Left renal cortex interstitium (tissue), 4 donors: ENCODE measurements at regions not wholly inside any gene's neighbourhood (a gene's known extent, or its start where the extent isn't known, plus 50 kb on each side); places are given as distances from the start of the nearest gene placed in this dataset.
"Not testable (repeated sequence)": the region's sequence is repeated elsewhere in the genome, so short reads cannot be mapped to it uniquely, and the experiment has no call there.

Experiments used
- DNase-seq, 4 donors: peaks; one replicate each; pipeline ENCODE4 v3.0.0-alpha.2; 2013; ENCODE audit warnings: low read depth in 4 of 4, low spot score in 2 of 4, missing footprints in 1 of 4

DNA sequence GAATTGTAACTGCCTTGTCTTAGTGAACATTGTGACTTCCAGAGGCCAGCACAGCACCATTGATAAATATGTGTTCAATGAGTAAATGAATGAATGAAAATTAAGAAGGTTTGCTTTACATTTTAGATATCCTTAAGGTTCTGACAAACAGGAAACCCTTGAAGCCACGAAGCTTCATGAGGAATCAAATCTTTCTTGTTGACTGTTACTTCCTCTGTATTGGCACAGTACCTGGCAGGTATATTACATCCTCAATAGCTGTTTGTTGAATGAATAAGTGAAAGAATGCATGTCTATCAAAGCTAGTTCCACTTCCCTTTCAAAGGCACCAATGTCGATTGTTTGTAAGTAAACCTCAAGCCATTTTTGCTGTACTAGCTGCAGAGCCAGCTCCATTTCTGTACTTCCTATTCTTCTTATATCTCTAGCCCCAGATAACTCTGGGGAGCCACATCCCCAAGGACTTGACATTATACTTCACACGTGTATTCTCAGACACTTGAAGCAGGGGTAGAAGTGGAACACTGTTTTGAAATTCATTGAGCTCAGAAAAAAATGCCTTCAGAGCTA lies 140.3 kb upstream of the RAG2 start:
- DNase-seq: no peak

DNA sequence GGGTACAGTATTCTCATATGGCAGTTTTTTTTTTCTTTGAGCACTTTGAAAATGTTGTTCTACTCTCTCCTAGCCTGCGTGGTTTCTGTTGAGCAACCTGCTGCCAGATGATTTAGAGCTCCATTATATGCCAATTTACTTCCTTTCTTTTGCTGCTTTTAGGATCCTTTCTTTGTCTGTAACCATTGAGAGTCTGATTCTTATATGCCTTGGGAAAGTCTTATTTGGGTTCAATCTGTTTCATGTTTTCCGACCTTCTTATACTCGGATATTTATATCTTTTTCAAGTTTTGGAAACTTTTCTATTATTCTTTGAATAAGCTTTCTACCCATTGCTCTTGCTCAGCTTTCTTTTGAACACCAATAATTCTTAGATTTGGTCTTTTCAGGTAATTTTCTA lies 138.1 kb upstream of the RAG2 start:
- DNase-seq: no peak

DNA sequence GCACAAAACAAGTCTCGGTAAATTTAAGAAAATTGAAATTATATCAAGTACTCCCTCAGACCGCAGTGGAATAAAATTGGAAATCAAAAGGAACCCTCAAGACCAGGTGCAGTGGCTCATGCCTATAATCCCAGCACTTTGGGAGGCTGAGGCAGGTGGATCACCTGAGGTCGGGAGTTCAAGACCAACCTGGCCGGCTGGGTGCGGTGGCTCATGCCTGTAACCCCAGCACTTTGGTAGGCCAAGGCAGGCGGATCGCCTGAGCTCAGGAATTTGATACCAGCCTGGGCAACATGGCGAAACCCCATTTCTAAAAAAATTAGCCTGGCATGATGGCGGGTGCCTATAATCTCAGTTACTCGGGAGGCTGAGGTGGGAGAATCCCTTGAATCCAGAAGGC lies 135.7 kb upstream of the RAG2 start:
- not testable (repeated sequence) for DNase-seq

DNA sequence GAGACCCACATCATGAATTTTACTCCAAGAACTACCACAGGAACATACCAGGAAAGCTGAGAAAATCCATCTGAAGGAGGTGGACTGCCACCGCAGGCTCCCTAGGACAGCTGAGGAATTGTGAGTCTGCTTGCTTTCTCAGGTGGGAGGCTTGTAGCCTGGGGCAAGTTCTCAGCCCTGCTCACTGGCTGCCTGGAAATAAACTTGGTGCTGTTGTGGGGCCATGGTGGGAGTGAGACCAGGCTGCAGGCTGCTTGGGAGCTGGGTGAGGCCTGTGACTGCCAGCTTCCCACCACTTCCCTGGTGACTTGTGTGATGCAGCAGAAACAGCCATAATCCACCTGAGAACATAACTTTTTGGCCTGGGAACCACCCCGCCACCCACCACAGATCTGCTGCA lies 132.7 kb upstream of the RAG2 start:
- no peak for DNase-seq

DNA sequence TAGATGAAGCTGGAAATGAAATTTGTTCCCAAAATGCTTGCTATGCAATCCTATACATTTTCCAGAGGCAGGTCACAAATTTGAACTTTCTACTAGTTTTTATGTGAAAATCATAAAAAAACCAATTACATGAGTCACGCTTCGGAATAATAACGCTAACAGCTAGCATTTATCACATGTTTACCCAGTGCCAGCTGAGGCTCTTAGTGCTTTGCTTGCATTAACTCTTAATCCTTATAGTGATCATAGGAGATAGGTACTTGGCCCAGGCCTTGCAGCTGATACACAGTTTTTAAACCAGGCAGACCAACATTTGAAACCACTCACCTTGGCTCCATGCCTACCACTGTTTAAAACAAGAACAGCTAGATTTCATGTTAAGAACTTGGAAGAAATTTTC lies 131.8 kb upstream of the RAG2 start:
- DNase-seq: no peak

DNA sequence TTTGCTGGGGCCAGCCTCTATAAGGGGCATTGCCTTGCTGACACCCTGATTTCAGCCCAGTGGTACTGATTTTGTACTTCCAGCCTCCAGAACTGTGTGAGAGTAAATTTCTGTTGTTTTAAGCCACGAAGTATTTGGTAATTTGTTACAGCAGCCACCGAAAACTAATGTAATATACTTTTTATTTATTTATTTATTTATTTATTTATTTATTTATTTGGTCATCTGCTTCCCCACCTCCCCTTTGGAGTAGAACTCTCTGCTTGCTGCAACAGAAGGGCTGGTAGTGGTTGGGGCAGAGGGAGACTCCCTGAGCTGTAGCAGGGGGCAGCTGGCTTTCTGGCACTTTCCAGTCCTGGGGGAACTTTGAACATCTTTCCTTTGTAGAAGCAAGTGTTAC lies 128.4 kb upstream of the RAG2 start:
- no peak for DNase-seq

DNA sequence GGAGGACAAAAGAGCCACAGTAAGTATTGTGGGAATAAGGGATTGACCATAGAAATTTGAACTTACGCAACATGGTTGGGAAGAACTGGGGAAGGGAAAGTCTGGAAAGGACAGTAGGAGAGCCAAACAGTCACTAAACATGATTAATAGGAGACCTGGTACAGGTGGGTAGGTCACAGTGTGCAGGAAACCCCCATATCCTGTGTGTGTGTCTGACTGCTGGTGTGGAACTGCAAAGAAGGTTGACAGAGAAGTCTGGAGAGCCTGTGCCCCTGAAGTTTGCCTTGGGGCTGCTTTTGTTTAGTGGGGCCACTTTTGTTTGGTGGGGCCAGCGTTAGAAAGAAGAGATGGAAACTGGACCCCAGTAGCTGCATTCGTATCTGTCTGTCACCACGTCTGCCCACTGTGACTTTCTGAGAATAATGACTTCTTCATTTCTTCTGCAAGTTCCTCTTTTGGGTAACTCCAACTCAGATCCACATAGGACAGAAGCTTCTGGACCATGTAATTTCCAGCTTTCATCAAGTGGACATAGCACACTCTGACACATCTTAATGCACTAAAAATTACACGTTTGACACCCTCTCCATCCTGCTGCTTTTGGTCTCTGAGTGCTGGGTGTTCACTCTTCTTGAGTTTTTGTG lies 126.8 kb upstream of the RAG2 start:
- no peak for DNase-seq

DNA sequence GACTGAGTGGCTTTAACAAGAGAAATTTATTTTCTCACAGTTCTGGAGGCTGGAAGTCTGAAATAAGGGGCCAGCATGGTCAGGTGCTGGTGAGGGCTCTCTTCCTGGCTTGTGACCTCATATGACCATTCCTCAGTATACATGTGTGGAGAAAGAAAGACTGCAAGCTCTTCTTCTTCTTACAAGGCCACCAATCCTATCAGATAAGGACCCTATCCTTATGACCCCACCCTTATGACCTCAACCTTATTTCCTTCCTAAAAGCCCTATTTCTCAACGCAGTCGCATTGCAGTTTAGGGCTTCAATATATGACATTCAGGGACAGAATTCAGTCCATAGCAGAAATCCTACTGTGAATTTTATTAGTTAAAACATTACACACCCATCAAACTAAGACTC lies 124.4 kb upstream of the RAG2 start:
- no peak for DNase-seq

DNA sequence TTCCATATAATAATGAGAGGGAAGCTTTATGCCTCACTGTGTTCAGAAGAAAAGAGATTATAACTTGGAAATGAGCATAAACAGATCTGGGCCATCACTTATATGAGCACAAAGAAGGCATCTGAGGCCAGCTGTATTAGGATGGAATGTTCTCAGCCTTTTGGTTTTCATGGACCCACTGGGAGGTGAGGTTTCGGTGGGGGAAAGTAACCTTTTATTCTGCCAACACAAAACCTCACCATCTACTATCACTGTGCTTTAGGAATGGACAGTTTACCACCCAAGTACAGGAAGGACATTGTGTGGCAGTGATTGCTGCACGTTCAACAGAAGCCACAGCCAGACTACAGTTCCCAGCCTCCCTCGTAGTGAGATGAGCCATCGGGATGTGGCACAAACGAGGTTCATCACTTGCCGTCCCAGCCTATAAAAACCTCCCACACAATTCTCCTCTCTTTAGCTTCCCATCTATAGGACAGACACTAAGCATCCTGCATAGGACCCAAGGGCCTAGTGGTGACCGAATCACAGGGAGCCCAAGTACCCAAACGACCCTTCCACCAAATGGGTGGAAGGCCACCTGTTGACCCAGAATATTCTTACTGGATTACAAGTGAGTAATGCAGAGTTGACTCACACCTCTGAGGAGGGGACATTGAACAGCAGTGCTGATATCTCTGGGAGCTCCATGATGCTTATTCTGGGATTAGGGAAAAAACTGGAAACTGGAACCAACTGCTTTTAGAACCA lies 121.5 kb upstream of the RAG2 start:
- DNase-seq: no peak

DNA sequence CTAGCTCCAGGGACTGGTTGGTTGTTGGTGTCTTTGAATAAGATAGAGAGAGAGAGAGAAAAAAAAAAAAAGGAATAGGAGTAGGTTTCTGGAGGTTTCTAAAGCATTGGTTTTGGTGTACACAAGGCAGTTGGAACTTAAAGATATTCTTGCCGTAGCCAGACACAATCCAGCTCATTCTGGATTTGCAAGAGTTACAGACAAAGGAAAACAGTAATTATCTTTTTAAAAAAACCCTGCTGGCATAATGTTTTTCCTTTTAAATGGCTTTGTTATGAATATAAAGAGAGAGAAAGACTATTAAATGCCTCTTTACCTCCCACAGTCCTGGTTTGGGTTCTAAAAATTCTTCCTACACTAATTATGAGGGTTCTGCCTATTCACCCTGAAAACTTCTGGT lies 120.4 kb upstream of the RAG2 start:
- DNase-seq: no peak

DNA sequence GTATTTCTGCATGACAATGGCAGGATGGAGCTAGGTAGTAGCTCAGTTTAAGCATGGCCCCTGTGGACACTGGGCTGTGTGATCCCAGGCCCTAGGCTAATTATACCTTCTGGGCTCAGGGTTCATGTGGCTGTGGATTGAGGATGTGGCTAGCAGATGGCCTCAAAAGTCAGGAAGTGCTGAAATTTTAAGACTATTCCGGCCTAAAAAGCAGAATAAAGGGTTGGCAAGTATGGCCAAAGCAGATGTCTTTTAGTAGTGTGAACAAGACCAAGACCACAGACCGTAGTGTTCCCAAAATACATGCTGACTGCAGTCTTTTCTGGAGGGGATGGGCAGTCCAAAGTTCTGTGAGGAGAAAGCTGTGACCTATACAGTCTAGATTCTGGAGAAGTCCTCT lies 115.7 kb upstream of the RAG2 start:
- DNase-seq: no peak

DNA sequence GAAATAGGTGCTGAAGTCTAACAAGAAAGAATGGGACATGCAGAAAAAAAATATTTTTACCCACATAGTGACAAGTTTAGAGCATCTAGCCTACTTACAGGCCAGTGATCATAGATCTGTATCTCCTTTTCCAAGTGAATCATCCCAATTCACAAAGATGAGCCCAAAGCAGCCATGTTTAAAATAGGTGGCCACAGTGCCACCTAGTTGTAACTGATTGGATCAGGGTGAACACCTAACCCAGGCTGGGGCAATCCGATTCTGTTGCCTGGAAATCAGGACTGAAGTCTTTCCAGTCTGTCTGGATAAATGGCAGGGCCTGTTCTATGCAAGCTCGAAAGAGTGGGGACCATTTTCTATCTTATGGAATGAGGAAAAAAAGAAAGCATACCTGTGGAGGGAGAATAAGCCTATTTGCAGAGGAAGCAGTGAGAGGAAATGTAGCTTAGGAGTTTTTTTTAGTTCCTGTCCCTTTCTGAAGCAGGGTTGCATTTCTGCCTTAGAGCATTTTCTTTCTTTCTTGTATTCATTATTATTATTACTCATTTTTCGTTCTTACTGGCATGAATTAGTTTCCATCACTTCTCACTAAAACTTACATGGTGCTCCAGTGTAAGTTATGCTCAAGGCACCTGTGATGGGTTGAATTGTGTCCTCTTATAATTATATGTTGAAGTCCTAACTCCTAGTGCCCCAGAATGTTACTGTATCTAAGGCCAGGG lies 113.2 kb upstream of the RAG2 start:
- no peak for DNase-seq
